ENCODE measurements at regions not wholly inside any gene's neighbourhood (a gene's known extent, or its start where the extent isn't known, plus 50 kb on each side); places are given as distances from the start of the nearest gene placed in this dataset.

DNA sequence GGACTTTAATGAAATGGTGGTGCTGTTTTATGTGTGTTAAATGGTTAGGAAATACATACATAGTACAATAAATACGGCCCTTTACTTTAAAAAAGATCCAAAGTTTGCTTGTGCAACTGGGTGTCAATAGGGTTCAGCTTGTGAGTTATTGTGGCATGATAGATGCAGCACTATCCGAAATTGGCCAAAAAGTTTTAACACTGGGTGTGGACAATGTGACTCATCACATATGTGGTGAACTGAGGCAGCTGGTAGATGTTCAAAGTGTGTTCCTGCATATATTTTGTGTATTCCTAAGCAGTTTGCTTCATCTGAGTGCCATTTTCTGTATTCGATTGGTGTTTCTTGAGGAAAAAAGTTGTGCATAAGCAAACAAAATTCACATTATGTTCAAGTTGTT, 473.1 kb downstream of the KIF20B start:
- dilution Hi-C loops (cut with MboI; ENCODE audit: extremely low pct_ligation_motif_present, low sequenced_read_pairs) = no loop called here
- DNase-seq (ENCODE audit: low read depth, low spot score) = no peak
- Histone ChIP-seq H3K4me1 (ENCODE audit: control insufficient read depth, extremely low read depth, insufficient read depth, low read length) (peaks cover 21% of the 10 kb centered on the region), H3K9ac (ENCODE audit: control insufficient read depth, extremely low read depth, insufficient read depth, low read length) (no peak overlapping the region), H3K27me3 (ENCODE audit: control insufficient read depth, extremely low read depth, insufficient read depth, low read length) (no peaks in the 10 kb centered on the region), H3K9me1 (ENCODE audit: control insufficient read depth, extremely low read depth, insufficient read depth, low read length) (no peaks in the 10 kb centered on the region), H3K4me2 (ENCODE audit: control insufficient read depth, extremely low read depth, insufficient read depth, low read depth, low read length) (no peak overlapping the region), H3K27ac (ENCODE audit: control insufficient read depth, insufficient read depth, low read length) (no peak overlapping the region), H3K9me3 (ENCODE audit: control insufficient read depth, low read depth, low read length) (no peaks in the 10 kb centered on the region), H2AFZ (ENCODE audit: control insufficient read depth, low read length) (no peak overlapping the region), H4K20me1 (ENCODE audit: control insufficient read depth, extremely low read depth, insufficient read depth, low read length) (no peaks in the 10 kb centered on the region), H3K79me2 (ENCODE audit: control insufficient read depth, insufficient read depth, low read length) (no peaks in the 10 kb centered on the region), H3K4me3 (ENCODE audit: control insufficient read depth in 2 of 3, extremely low read depth in 1 of 3, insufficient read depth in 2 of 3, low read depth in 1 of 3, low read length in 3 of 3) (no peak overlapping the region), H3K36me3 (ENCODE audit: control insufficient read depth in 2 of 2, extremely low read depth in 1 of 2, insufficient read depth in 2 of 2, low read length in 2 of 2) (no peaks in the 10 kb centered on the region)
- FAIRE-seq = no peak
- TF ChIP-seq, protein P1, sequence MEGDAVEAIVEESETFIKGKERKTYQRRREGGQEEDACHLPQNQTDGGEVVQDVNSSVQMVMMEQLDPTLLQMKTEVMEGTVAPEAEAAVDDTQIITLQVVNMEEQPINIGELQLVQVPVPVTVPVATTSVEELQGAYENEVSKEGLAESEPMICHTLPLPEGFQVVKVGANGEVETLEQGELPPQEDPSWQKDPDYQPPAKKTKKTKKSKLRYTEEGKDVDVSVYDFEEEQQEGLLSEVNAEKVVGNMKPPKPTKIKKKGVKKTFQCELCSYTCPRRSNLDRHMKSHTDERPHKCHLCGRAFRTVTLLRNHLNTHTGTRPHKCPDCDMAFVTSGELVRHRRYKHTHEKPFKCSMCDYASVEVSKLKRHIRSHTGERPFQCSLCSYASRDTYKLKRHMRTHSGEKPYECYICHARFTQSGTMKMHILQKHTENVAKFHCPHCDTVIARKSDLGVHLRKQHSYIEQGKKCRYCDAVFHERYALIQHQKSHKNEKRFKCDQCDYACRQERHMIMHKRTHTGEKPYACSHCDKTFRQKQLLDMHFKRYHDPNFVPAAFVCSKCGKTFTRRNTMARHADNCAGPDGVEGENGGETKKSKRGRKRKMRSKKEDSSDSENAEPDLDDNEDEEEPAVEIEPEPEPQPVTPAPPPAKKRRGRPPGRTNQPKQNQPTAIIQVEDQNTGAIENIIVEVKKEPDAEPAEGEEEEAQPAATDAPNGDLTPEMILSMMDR (optimal IDR thresholded peaks at IDR 0.05 in 1 of 3, IDR thresholded peaks at IDR 0.05 in 1 of 3, conservative IDR thresholded peaks at IDR 0.05 in 1 of 3; ENCODE audit: extremely low read depth in 1 of 3, insufficient read depth in 2 of 3, low read length in 3 of 3) = no peak
- no peak for TF ChIP-seq EZH2 (IDR thresholded peaks at IDR 0.05; ENCODE audit: low read length)

DNA sequence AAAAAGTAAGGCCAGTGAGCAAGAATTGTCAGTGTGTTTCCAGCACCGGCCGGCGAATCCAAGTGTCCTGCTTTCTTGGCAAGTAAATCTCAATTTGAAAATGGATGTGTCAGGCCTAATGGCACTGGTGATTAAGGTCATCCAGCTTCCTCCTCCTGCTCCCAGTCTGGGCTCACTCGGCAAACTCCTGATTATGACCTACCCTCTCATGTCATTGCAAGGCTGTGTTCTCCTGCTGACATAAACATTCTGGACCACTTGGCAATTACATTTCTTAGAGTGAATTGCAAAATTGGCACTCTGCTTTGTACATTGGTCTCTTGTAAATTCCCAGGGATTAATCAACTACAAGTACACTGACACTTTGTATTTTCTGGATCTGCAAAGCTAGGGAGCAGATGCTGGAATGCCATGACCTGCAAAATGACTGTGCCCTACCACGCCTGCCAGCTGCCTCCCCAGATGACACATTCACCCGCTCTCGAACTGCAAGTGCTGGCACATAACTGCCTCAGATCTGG, 473.8 kb downstream of the KIF20B start:
- peaks cover 27% of the 10 kb centered on the region for H3K4me1 ChIP-seq (ENCODE audit: control insufficient read depth, extremely low read depth, insufficient read depth, low read length)
- H3K4me3 ChIP-seq (ENCODE audit: control insufficient read depth in 2 of 3, extremely low read depth in 1 of 3, insufficient read depth in 2 of 3, low read depth in 1 of 3, low read length in 3 of 3) = no peak overlapping the region
- no peaks in the 10 kb centered on the region for H3K9me1 ChIP-seq (ENCODE audit: control insufficient read depth, extremely low read depth, insufficient read depth, low read length)
- dilution Hi-C loops (cut with MboI; ENCODE audit: extremely low pct_ligation_motif_present, low sequenced_read_pairs) = no loop called here
- H4K20me1 ChIP-seq (ENCODE audit: control insufficient read depth, extremely low read depth, insufficient read depth, low read length) = no peaks in the 10 kb centered on the region
- H3K27ac ChIP-seq (ENCODE audit: control insufficient read depth, insufficient read depth, low read length) = peak overlapping the region; percentile 16
- H3K4me2 ChIP-seq (ENCODE audit: control insufficient read depth, extremely low read depth, insufficient read depth, low read depth, low read length) = peak overlapping the region; percentile 39
- H2AFZ ChIP-seq (ENCODE audit: control insufficient read depth, low read length) = no peak overlapping the region
- no peaks in the 10 kb centered on the region for H3K27me3 ChIP-seq (ENCODE audit: control insufficient read depth, extremely low read depth, insufficient read depth, low read length)
- no peak overlapping the region for H3K9ac ChIP-seq (ENCODE audit: control insufficient read depth, extremely low read depth, insufficient read depth, low read length)
- H3K36me3 ChIP-seq (ENCODE audit: control insufficient read depth in 2 of 2, extremely low read depth in 1 of 2, insufficient read depth in 2 of 2, low read length in 2 of 2) = no peaks in the 10 kb centered on the region
- no peaks in the 10 kb centered on the region for H3K79me2 ChIP-seq (ENCODE audit: control insufficient read depth, insufficient read depth, low read length)
- peak; percentile 42 for DNase-seq (ENCODE audit: low read depth, low spot score)
- peak; percentile 69 for FAIRE-seq
- TF ChIP-seq, protein P1 (optimal IDR thresholded peaks at IDR 0.05 in 1 of 3, IDR thresholded peaks at IDR 0.05 in 1 of 3, conservative IDR thresholded peaks at IDR 0.05 in 1 of 3; ENCODE audit: extremely low read depth in 1 of 3, insufficient read depth in 2 of 3, low read length in 3 of 3) = no peak
- no peak for TF ChIP-seq EZH2 (IDR thresholded peaks at IDR 0.05; ENCODE audit: low read length)
- no peaks in the 10 kb centered on the region for H3K9me3 ChIP-seq (ENCODE audit: control insufficient read depth, low read depth, low read length)
